ENCODE measurements at regions not wholly inside any gene's neighbourhood (a gene's known extent, or its start where the extent isn't known, plus 50 kb on each side); places are given as distances from the start of the nearest gene placed in this dataset.
A peak's percentile ranks its signal among the peaks of the same experiment; 100 is the strongest.

GRCh38 chr7:424301-424935 is 95.2 kb downstream of the PDGFA start:
- no peak for DNase-seq (ENCODE audit: low read depth)

DNA sequence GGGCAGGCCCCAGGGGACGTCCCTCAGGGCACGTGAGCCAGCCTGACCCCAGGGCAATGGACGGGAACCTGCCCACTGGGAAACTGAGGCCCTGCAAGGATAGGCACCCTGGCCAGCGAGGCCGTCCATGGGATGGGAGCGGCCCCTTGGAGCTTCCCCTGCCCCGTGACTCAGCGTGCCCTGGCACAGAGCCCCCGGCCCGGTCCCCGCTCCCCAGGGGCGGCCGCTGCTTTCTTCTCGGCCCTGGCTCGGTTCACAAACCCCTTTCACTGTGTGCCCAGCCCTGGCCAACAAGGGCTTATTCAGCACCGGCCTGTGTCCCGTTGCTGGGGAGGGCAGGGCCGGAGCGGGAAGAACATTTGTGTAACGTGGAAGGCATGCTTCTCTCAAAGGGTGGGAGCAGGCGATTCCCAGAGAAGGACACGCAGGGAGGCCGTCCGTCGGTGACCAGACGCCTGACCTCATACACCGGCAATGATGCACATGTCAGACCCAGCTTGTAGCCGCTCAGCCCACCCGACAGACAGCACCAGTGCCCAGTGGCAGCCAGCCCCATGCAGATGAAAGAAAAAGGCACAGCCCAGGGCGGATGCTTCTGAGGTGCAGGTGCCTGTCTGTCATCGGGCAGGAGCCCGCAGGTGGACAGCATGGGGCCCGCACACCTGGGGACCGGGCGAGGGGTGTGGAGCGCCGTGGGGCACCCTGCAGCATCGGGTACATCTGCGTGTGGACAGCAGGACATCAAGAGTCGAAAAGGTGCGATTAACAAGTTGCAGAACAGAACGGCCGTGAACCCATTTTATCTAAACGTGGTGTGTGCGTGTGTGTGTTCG is 94.5 kb downstream of the PDGFA start:
- DNase-seq (ENCODE audit: low read depth) = no peak

- DNase-seq (ENCODE audit: low read depth) = no peak
These were observed 93.9 kb downstream of the PDGFA start for GRCh38 chr7:425794-426188.

DNA sequence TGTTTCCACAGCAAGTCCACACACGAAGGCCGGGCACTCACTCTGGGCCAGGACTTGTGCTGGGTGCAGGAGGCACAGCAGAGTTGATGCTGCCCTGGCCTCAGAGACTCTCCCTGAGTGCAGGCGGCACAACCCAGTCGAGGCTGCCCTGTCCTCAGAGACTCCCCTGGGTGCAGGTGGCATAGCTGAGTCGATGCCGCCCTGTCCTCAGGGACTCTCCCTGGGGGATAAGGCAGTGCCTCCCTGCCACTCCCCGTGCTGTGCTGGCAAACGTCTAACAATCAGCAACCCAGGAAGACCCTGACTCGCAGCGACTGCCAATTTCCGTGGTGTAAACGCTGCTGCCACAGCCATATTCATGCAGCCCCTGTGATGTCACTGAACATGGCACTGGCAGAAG is 93.1 kb downstream of the PDGFA start:
- no peak for DNase-seq (ENCODE audit: low read depth)

- no peak for DNase-seq (ENCODE audit: low read depth)
These were observed 92.0 kb downstream of the PDGFA start for GRCh38 chr7:427506-428103.

DNA sequence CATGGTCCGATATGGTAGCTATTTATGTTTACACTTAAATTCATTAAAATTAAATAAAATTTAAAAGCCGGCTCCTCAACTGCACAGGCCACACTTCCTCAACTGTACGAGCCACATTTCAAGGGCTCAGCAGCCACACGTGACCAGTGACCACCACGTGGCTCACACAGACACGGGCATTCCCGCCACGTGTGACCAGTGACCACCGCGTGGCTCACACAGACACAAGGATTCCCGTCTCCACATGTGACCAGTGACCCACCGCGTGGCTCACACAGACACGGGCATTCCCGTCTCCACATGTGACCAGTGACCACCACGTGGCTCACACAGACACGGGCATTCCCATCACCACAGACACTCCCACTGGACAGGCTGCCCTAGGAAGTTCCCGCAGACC is 91.3 kb downstream of the PDGFA start:
- no peak for DNase-seq (ENCODE audit: low read depth)

DNA sequence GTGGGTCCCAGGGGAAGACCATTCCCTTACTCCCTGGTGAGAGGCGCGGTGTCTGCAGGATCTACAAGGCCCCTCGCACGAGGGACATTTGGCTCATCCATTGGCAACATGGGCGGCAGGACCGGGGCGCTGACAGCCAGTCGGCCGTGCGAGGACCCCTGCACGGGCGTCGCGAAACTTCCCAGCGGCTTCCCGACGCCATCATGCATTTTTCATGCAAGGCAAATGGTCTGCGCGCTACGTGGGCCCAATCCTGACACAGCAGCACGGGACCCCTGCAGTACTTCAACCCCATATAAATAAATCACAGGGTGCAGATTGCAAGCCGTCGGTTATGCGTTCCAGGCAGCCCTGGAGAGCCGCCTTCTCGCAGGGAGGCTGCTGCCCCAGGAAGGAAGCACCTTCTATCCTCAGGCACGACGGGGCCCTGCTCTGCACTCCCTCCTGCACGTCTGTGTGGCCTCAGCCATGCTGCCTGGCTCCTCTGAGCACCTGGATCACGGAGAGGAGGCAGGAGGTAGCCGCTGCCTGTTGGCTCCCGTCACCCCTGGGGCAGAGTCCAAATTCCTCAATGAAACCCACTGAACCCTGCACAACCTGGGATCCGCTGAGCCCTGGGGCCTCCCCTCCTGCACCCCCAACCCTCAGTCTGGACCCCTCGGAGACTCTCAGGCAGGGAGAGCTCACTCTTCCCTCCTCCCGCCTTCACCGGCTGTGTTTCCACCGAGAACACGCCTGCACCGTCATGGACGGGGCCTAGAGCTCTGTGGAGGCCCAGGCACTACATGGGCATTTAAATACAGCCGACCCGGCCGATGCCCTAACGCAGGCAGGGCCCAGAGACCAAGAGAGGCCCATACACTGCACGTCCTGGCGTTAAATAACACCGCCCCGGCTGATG is 90.5 kb downstream of the PDGFA start:
- no peak for DNase-seq (ENCODE audit: low read depth)

DNA sequence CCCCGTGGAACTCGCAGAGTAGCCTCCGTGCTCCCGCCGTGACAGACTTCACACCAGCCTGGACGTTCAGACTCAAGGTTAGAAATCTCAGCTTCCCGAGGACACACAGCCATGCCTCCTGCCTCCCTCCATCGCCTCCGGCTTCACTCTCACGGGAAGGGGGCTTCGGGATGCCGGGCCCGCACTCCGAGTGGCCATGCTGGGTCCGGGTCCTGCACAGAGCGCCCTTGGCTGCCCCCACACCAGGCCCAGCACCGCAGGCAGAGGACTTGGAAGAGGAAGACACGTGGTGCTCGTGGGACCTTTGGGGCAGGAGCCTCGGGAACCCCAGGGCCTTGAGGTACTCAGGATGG is 89.8 kb downstream of the PDGFA start:
- DNase-seq (ENCODE audit: low read depth) = no peak

GRCh38 chr7:431041-431440 is 88.6 kb downstream of the PDGFA start:
- DNase-seq (ENCODE audit: low read depth) = no peak

DNA sequence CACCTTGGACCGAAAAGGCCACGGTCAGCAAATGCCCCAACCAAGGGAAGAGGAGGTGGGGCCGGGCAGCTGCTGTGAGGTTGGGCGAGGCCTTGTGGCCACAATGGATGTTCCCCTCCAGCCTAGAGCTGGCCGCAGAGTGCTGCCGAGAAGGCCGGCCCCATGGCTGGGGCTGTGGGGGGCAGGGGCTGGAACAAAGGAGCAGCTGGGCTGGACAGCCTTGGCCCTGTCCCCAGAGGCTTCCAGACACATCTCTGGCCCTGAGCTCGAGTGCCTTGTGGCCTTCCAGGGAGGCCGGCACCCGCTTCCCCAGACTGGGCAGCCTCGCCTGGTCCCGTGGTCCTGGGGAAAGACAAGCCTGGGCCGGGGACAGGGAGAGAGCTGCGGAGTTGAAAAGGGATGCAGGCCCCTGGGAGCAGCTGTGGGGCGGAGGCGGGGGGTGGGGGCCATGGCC is 88.0 kb downstream of the PDGFA start:
- DNase-seq (ENCODE audit: low read depth) = no peak

DNA sequence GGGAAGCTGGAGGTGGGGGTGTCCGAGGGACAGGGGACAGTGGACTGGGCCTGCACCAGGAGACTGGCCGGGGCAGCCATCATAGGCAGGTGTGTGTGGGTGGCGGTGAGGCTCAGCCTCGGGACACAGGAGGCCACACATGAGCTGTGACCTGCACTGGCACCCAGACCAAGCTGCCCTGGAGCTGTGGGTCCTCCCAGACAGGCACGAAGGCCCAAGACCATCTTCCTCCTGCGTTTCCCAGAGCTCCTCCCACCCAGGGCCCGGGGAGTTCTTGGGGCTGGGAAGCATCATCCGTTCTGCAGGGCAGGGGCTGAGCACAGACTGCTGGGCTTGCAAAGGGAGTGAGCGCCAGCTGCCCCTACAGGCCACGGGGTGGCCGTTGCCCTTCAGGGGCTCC is 87.4 kb downstream of the PDGFA start:
- no peak for DNase-seq (ENCODE audit: low read depth)

GRCh38 chr7:432933-433332 is 86.7 kb downstream of the PDGFA start:
- DNase-seq (ENCODE audit: low read depth) = no peak

DNA sequence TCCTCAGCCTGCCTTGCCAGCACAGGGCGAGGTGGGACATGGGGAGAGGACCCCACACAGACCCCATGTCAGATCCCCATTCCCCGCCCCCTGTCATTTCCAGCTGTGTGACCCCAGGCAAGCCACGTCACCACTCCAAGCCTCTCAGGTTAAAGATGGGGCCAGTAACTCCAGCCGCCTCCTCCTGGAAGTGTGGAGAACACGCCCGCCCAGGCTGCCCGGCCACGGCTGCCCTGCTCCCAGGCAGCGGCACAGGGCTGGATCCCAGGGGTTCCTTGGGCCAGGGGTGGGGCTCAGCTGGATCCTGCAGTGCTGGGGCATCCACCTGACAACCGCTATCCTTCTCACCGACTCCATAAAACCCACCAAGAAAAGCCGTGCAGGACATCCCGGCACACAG is 86.1 kb downstream of the PDGFA start:
- DNase-seq (ENCODE audit: low read depth) = no peak

GRCh38 chr7:434891-435629 is 84.6 kb downstream of the PDGFA start:
- no peak for DNase-seq (ENCODE audit: low read depth)

DNA sequence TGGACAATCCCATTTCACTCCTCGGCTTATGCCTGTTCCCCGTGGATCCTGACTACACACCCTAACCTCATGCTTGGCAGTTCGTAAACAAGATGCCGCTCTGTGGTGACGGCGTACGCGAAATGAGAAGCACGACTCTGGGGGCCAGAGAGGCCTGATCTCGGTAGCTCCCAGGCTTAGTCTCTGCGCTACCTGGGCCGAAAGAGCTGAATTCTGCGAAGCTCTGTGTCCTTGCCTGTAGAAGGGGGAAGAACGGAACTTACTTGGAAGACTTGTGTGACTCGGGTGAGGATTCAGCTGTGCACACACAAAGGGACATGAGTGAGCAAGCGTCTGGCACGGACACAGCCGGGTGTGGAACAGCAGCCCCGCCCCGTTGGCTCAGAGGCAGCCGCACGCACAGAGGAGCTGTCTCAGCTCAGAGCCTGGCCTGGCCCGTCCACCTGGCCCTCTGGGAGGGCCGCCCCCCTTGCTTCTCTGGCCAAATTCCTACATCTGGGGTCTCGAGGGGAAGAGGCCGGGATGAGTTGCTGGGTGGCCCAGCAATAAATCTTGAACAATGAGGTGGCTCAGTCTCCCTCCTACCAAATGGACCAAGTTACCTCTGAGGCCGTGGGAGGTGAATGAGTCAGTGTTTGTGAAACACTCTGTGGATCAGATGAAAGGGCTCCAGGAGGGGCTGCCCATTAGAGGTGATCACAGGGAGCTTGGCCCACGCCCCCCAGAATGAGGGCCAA is 83.8 kb downstream of the PDGFA start:
- DNase-seq (ENCODE audit: low read depth) = peak; percentile 5

DNA sequence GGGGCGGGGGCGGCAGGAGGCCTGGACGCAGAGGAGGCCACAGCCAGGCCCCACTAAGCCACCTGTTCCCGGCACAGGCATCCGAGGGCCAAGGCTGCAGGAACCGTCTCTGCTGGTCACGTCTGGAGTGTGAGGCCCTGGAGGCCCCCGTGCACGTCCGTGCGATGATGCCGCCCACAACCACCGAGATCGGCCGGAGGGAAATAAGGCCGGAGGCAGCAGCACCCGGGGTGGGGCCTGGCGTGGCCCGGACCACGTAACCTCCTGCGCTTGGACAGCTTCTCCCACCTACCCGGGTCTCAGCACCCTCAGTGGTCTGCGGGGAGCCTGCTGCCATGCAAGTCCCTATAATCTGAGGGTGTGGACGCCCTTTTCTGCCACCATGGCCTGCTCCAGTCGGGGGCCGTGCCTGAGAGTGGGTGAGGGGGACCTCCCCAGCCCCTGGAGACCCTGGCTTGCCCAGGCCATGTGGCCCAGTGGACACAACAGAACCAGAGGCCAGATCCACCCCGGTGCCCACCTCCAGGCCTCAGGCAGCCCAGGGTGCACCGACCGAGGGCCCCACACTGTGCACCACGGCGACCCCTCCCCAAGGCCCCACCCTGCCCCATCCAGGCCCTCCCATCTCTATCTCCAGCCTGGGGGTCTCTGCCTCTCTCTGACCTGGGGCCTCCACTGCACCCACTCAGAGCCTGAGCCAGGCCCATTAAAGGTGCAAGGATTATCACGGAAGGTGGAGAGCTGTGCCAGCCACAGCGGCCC is 83.1 kb downstream of the PDGFA start:
- no peak for DNase-seq (ENCODE audit: low read depth)

DNA sequence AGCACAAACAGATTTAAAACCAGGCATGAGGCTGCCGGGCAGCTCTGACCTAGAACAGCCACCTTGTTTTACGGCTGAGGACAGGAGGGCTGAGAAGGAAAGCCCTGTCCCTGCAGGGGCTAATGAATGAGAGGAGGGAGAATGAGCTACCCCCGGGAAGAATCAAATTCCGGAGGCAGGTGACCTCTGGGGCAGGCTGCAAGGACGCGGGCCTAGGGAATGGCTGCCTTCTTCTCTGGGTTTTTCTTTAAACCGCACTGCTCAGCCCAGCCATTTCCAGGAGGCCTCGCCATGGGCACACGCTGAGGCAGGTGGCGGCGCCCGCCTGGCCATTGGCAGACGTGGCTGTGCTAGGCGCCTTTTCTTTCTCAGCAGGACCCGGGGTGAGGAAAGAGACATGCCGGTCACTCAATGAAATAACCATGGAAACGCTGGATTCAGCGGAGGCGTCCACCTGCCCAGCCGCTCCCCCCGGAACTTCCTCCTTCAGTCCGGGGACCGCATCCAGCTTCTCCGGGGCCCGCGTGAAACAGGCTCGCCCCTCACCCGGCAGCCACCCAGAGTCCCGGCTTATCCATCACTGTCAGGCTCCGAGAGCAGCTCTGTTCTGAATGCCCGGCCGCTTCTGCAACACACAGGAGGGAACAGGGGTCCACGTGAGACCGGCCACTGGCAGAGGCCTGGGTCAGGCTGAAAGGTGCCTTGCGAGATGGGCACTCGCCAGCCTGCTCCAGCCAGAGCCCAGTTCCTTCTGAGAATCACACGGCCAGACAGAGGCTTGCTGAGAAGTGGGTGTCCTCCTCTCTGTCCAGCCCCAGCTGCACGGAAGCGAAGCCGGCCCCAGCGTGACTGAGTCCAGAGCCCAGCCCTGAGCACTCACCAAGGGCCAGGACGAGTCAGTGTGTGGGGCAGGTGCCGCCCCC is 82.1 kb downstream of the PDGFA start:
- DNase-seq (ENCODE audit: low read depth) = no peak

DNA sequence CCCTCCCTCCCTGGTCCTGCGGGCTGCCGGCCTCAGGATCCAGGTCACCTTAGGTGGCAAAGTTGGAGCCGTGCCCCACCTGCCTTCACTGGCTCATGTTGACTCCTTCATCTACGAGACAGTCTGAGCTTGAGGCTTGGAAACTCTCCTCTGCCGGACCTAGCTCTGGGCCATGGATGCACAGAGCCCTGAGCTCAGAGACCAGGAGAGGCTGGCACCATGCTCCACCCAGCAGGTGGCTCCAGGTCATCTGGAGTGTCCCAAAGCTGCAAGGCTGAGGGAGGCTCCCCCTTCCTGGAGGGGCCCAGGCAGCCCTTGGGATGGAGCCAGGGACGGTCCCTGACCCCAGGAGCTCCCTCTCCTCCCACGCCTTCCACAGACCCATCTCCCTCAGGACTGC is 81.3 kb downstream of the PDGFA start:
- no peak for DNase-seq (ENCODE audit: low read depth)

DNA sequence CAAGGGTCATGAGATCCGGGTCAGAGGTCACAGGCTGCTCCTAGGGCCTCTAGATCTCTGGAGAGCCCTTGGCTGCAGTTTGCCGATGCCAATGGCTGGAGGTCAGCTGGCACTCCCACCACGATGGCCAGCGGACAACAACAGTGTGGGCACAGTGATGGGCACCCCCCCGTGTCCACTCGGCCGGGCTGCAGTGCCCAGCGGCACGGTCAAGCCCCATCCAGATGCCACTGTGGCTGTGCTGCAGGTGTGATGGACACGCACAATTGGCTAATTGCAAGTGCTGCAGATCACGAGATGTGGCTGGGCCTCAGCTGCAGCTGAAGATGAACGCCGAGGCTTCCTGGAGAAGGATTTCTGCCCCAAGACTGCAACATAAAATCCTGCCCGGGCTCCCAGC is 80.7 kb downstream of the PDGFA start:
- no peak for DNase-seq (ENCODE audit: low read depth)
